WI38 (cell line): ENCODE measurements at regions not wholly inside any gene's neighbourhood (a gene's known extent, or its start where the extent isn't known, plus 50 kb on each side); places are given as distances from the start of the nearest gene placed in this dataset.

ENCODE experiments used
- H3K4me3 ChIP-seq: 2 replicates; pipeline ENCODE4 v1.5.1; 2011; ENCODE audit warnings: low read depth, mild to moderate bottlenecking, control low read depth, low read length
- CTCF ChIP-seq: IDR thresholded peaks from 2 replicates; pipeline ENCODE4 v1.5.1; 2012; ENCODE audit warnings: low read depth, mild to moderate bottlenecking, control low read depth, low read length

- no peak overlapping the region for H3K4me3 ChIP-seq
- no peak for TF ChIP-seq CTCF
Observed at GRCh38 chr2:41647468-41648050, 400.3 kb upstream of the PKDCC start.

- H3K4me3 ChIP-seq: no peak overlapping the region
- TF ChIP-seq CTCF: no peak
Observed at GRCh38 chr2:41657226-41657625, 390.6 kb upstream of the PKDCC start.

- no peak for TF ChIP-seq CTCF
- no peak overlapping the region for H3K4me3 ChIP-seq
Observed at GRCh38 chr2:41659758-41660157, 388.1 kb upstream of the PKDCC start.

GRCh38 chr2:41662461-41662860 lies 385.4 kb upstream of the PKDCC start:
- H3K4me3 ChIP-seq: no peak overlapping the region
- TF ChIP-seq CTCF: no peak

- H3K4me3 ChIP-seq: no peak overlapping the region
- TF ChIP-seq CTCF: no peak
Observed at GRCh38 chr2:41663056-41663455, 384.8 kb upstream of the PKDCC start.

- TF ChIP-seq CTCF: no peak
- no peak overlapping the region for H3K4me3 ChIP-seq
Observed at GRCh38 chr2:41668529-41668928, 379.3 kb upstream of the PKDCC start.

- H3K4me3 ChIP-seq: no peak overlapping the region
- no peak for TF ChIP-seq CTCF
Observed at GRCh38 chr2:41678639-41679038, 369.2 kb upstream of the PKDCC start.
